Prostate gland (tissue), 2 donors: ENCODE measurements at regions not wholly inside any gene's neighbourhood (a gene's known extent, or its start where the extent isn't known, plus 50 kb on each side); places are given as distances from the start of the nearest gene placed in this dataset.

ENCODE experiments used
- DNase-seq: peaks from one replicate; pipeline ENCODE4 v3.0.0-alpha.2; 2019; ENCODE audit warnings: low spot score
- H3K27ac ChIP-seq, 2 donors: fragments of 200-600 bp; sonication (generic); 2 replicates each; pipeline ENCODE4 v1.5.1; 2017 to 2019
- H3K27me3 ChIP-seq: fragments of 200-600 bp; sonication (generic); replicated peaks from 2 replicates; pipeline ENCODE4 v1.5.1; 2019; ENCODE audit not compliant: insufficient read depth
- H3K36me3 ChIP-seq, 2 donors: fragments of 200-600 bp; sonication (generic); 1 replicate in 1 of 2; 2 replicates in 1 of 2; pipeline versions ENCODE4 v1.5.1 to v1.8.1; 2017 to 2019
- H3K4me1 ChIP-seq: fragments of 200-600 bp; sonication (generic); replicated peaks from 2 replicates; pipeline ENCODE4 v1.5.1; 2019
- H3K4me3 ChIP-seq, 2 donors: fragments of 200-600 bp; sonication (generic); 2 replicates each; pipeline ENCODE4 v1.5.1; 2017 to 2019
- H3K9me3 ChIP-seq: fragments of 200-600 bp; sonication (generic); 2 replicates; pipeline ENCODE4 v1.5.1; 2017
- POLR2A ChIP-seq: fragments of 450-650 bp; IDR thresholded peaks from one replicate; pipeline ENCODE4 v1.6.1; 2016; ENCODE audit warnings: antibody characterized with exemption, mild to moderate bottlenecking
- POLR2AphosphoS5 ChIP-seq: sonication (generic); formaldehyde crosslinking; IDR thresholded peaks from one replicate; pipeline ENCODE4 v1.6.1; 2017; ENCODE audit warnings: antibody characterized with exemption
- WGBS: methylation state at CpG from one replicate; pipeline ENCODE4 v1.1.5; 2018; 5-methylcytosine and 5-hydroxymethylcytosine counted together
- intact Hi-C: fragments of 100-400 bp; cut with DNase I; formaldehyde crosslinking; loops from one replicate; pipeline ENCODE4 v1.14.2; 2022
- TF ChIP-seq, protein P1 (sequence below), 4 experiments: fragments of 200-600 bp in 2 of 4; fragments of 450-650 bp in 2 of 4; sonication (generic) in 2 of 4; IDR thresholded peaks; 1 replicate in 3 of 4; 2 replicates in 1 of 4; pipeline ENCODE4 v1.5.1; 2016 to 2019; ENCODE audit warnings: antibody characterized with exemption in 4 of 4, mild to moderate bottlenecking in 2 of 4, moderate library complexity in 2 of 4

DNA sequence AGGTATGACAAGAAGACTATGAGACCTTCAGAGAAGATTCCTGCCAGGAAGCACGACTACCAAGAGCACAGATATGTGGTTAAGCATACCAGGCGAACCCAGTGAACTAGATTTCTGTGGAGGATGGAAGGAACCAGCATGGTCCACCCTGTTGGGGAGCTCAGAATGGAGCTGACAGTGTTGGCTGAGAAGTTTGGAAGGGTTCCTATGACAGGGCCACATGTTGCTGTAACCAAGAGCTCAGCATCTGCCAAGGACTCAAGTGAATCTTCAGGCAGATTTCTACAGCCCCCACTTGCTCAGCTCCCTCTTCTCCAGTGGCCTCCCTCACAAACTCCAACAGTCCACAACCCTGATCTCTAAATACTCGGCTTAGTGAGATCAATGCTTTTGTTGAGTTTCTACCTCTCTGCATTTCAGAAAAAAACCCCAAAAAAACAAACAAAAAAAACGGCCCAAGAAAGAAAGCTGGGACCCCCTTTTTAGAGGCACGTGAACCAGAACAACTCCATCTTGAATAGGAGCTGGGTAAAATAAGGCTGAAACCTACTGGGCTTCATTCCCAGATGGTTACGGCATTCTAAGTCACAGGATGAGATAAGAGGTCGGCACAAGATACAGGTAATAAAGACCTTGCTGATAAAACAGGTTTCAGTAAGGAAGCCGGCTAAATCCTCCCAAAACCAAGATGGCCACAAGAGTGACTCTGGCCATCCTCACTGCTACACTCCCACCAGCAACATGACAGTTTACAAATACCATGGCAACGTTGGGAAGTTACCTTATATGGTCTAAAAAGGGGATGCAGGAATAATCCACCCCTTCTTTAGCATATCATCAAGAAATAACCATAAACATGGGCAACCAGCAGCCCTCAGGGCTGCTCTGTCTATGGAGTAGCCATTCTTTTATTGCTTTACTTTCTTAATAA is 691.1 kb downstream of the UQCRFS1 start:
- DNase-seq: no peak
- no peaks in the 10 kb centered on the region for H3K4me1 ChIP-seq
- H3K36me3 ChIP-seq: no peaks in the 10 kb centered on the region
- intact Hi-C loops: no loop called here
- H3K4me3 ChIP-seq: no peak overlapping the region
- 85% methylated on average over 9 of the region's 9 CpGs for WGBS
- TF ChIP-seq, protein P1, sequence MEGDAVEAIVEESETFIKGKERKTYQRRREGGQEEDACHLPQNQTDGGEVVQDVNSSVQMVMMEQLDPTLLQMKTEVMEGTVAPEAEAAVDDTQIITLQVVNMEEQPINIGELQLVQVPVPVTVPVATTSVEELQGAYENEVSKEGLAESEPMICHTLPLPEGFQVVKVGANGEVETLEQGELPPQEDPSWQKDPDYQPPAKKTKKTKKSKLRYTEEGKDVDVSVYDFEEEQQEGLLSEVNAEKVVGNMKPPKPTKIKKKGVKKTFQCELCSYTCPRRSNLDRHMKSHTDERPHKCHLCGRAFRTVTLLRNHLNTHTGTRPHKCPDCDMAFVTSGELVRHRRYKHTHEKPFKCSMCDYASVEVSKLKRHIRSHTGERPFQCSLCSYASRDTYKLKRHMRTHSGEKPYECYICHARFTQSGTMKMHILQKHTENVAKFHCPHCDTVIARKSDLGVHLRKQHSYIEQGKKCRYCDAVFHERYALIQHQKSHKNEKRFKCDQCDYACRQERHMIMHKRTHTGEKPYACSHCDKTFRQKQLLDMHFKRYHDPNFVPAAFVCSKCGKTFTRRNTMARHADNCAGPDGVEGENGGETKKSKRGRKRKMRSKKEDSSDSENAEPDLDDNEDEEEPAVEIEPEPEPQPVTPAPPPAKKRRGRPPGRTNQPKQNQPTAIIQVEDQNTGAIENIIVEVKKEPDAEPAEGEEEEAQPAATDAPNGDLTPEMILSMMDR (IDR thresholded peaks at IDR 0.05): no peak
- no peak for TF ChIP-seq POLR2A
- no peak for TF ChIP-seq POLR2AphosphoS5
- H3K27me3 ChIP-seq: no peaks in the 10 kb centered on the region
- no peaks in the 10 kb centered on the region for H3K9me3 ChIP-seq
- H3K27ac ChIP-seq: no peak overlapping the region

DNA sequence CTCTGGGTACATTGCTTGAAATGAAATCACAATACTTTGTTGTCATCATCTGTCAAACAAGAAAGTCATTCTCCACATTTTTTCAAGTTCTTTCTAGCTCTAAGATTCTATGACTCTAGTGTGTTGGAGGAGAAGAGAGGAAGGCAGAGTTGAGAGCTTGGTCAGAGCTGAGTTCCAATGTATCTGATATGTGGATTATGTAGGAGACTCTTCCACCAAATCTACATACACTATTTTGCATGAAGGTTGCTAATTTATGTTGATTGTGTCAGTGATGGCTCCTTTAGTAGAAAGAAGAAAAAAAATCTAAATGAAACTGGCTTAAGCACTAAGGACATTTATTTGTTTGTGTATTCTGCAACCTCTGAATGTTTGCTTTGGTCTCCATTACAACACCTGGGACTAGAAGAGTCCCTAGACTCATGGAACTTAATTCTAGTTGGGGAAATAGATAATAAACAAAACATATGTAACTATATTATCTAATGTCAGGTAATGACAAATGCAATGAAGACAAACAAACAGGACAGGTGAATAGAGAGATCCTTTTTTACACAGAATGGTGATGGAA is 691.9 kb downstream of the UQCRFS1 start:
- intact Hi-C loops: no loop called here
- Histone ChIP-seq H3K4me3 (no peak overlapping the region), H3K27ac (no peak overlapping the region), H3K27me3 (no peaks in the 10 kb centered on the region), H3K9me3 (no peaks in the 10 kb centered on the region), H3K36me3 (no peaks in the 10 kb centered on the region), H3K4me1 (no peaks in the 10 kb centered on the region)
- TF ChIP-seq POLR2AphosphoS5 (no peak), POLR2A (no peak)
- TF ChIP-seq, protein P1 (IDR thresholded peaks at IDR 0.05): no peak
- DNase-seq: no peak

DNA sequence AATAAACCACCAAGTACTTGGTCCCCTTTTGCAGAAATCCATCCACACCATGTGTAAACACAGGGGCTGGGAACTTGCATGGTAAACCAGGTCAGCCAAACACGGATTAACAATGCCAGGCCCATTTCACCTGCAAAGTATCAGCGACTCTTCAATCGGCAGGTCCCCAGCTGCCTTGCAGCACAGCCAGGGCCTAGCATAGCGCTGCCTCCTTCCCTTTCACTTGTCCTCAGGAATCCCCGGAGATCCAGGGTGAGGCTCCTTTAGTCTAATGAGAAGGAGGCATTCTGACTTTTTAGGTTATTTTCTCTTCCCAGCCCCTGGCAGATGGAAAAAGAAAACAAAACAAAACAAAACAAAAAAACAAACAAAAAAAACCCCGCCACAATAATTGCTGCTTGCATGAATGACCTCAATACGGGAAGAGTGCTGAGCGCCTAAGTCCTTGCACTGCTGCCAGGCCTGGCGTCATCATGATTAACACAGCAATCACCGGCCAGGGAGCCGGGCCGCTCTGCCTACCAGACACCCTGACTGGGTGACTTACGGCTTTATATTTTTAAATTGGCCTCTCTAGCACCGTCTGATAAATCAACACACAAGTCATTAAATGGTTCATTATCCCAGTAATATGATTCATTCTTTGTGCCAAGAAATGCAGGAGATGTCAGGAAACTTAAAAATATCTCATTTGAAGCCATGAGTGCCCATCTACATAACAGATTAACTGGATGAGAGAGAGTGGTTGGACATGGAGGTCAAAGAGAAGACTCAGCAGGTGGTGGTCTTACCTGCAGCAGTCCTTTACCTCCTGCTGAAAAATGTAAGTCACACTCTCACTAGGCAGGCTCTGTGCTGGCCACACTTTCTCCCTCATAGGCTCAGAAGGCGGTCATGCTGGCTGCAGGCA is 692.7 kb downstream of the UQCRFS1 start:
- Histone ChIP-seq H3K27me3 (no peaks in the 10 kb centered on the region), H3K27ac (no peak overlapping the region), H3K4me3 (no peak overlapping the region), H3K9me3 (no peaks in the 10 kb centered on the region), H3K36me3 (no peaks in the 10 kb centered on the region), H3K4me1 (no peaks in the 10 kb centered on the region)
- no peak for DNase-seq
- TF ChIP-seq POLR2A: no peak
- TF ChIP-seq, protein P1 (IDR thresholded peaks at IDR 0.05): no peak
- TF ChIP-seq POLR2AphosphoS5: no peak
- intact Hi-C loops: no loop called here
- WGBS: 67% methylated on average over 15 of the region's 15 CpGs

DNA sequence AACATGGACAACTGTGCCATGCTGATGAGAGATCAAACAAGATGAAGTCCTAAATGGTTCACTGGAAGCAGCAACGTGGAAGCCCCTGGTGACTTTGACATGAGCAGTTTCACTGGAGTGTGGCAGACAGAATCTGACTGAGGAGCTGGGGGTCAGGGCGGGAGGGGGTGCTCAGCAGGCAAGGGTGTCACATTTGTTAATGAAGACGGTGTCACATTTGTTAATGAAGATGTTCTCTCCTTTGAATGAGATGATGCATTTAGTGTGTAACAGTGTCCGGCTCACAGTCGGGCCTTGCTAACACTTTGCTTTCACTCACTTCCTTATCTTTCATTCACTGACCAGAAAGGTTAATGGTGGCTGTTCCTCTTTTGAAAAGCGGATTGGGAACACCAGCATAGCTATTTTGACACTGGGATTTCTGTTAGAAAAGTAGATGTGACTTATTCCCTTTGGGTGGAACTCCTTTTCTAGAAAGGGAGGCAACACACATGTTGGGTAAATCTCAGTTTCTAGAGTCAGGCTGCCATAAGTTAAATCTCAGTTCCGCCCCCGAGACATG is 693.7 kb downstream of the UQCRFS1 start:
- Histone ChIP-seq H3K27me3 (no peaks in the 10 kb centered on the region), H3K9me3 (no peaks in the 10 kb centered on the region), H3K4me3 (no peak overlapping the region), H3K36me3 (no peaks in the 10 kb centered on the region), H3K4me1 (no peaks in the 10 kb centered on the region), H3K27ac (no peak overlapping the region)
- TF ChIP-seq POLR2AphosphoS5 (no peak), POLR2A (no peak)
- TF ChIP-seq, protein P1 (IDR thresholded peaks at IDR 0.05): no peak
- WGBS: 63% methylated on average over 8 of the region's 8 CpGs
- DNase-seq: no peak
- intact Hi-C loops: no loop called here
